OCI-LY7 (cell line): ENCODE measurements at regions not wholly inside any gene's neighbourhood (a gene's known extent, or its start where the extent isn't known, plus 50 kb on each side); places are given as distances from the start of the nearest gene placed in this dataset.

Experiments used
- BruUV-seq: library from RNA; stranded (reverse); fragments of 400-500 nt; replicated peaks from 2 replicates; lab custom pipeline; 2021; lab: Mats Ljungman, UMichigan
- CTCF ChIA-PET: fragments of 300-600 bp; sonication (Branson Sonifier 250); formaldehyde crosslinking; loops from one replicate; lab custom pipeline; 2022; ENCODE audit warnings: antibody characterized with exemption; ENCODE audit not compliant: unreplicated experiment; lab: Charles Lee
- POLR2A ChIA-PET: fragments of 300-600 bp; sonication (Branson Sonifier 250); formaldehyde crosslinking; loops from one replicate; lab custom pipeline; 2022; ENCODE audit warnings: antibody characterized with exemption; lab: Charles Lee
- DNase-seq: peaks from one replicate; pipeline ENCODE4 v3.0.0-alpha.2; 2015; ENCODE audit warnings: low spot score
- H2AFZ ChIP-seq: fragments of 200-600 bp; sonication (generic), shearing (Covaris generic); 2 replicates; pipeline ENCODE4 v1.6.1; 2014; ENCODE audit warnings: mild to moderate bottlenecking, antibody characterized with exemption, low read length, moderate library complexity
- H3K27ac ChIP-seq: fragments of 200-600 bp; sonication (generic); 2 replicates; pipeline ENCODE4 v1.5.1; 2014; ENCODE audit warnings: mixed run types, low read depth, mild to moderate bottlenecking, moderate library complexity, low read length, inconsistent platforms; ENCODE audit not compliant: poor library complexity, severe bottlenecking
- H3K36me3 ChIP-seq: fragments of 200-600 bp; sonication (generic); 2 replicates; pipeline ENCODE4 v1.6.1; 2014; ENCODE audit warnings: mild to moderate bottlenecking, antibody characterized with exemption, low read length, moderate library complexity, mixed read lengths; ENCODE audit not compliant: insufficient read depth
- H3K4me1 ChIP-seq: fragments of 200-600 bp; sonication (generic); 2 replicates; pipeline ENCODE4 v1.5.1; 2014; ENCODE audit warnings: mild to moderate bottlenecking, low read length; ENCODE audit not compliant: insufficient read depth, poor library complexity, severe bottlenecking
- H3K4me2 ChIP-seq: fragments of 200-600 bp; sonication (generic); 2 replicates; pipeline ENCODE4 v1.6.1; 2014; ENCODE audit warnings: mild to moderate bottlenecking, low read length
- H3K4me3 ChIP-seq: fragments of 200-600 bp; sonication (generic); 2 replicates; pipeline ENCODE4 v1.5.1; 2014; ENCODE audit warnings: mild to moderate bottlenecking, low read depth, low read length; ENCODE audit not compliant: poor library complexity, severe bottlenecking
- H3K79me2 ChIP-seq: fragments of 200-600 bp; sonication (generic); 2 replicates; pipeline ENCODE4 v1.6.1; 2016; ENCODE audit warnings: low read depth, mild to moderate bottlenecking, low read length, moderate library complexity, mixed read lengths; ENCODE audit not compliant: insufficient read depth
- H3K9me2 ChIP-seq: fragments of 200-600 bp; sonication (generic); 2 replicates; pipeline ENCODE4 v1.6.1; 2016; ENCODE audit warnings: mild to moderate bottlenecking, low read length, mixed read lengths; ENCODE audit not compliant: insufficient read depth
- H3K9me3 ChIP-seq: fragments of 200-600 bp; sonication (generic); 2 replicates; pipeline ENCODE4 v1.6.1; 2014; ENCODE audit warnings: mild to moderate bottlenecking, mixed run types, low read length, mixed read lengths
- H4K20me1 ChIP-seq: fragments of 200-600 bp; sonication (generic); 2 replicates; pipeline ENCODE4 v1.6.1; 2014; ENCODE audit warnings: mild to moderate bottlenecking, antibody characterized with exemption, low read length, moderate library complexity, mixed read lengths; ENCODE audit not compliant: insufficient read depth
- EZH2phosphoT487 ChIP-seq: fragments of 200-600 bp; sonication (generic); IDR thresholded peaks from 2 replicates; pipeline ENCODE4 v1.6.1; 2018; ENCODE audit warnings: low read depth, borderline replicate concordance, mild to moderate bottlenecking, mixed run types, antibody characterized with exemption, low read length, moderate library complexity, mixed read lengths
- intact Hi-C: fragments of 100-400 bp; cut with micrococcal nuclease; formaldehyde crosslinking; loops from one replicate; pipeline ENCODE4 v1.10.0; 2022; ENCODE audit not compliant: unreplicated experiment
- TF ChIP-seq, protein P1 (sequence below): fragments of 200-600 bp; sonication (generic); conservative IDR thresholded peaks from 2 replicates; pipeline ENCODE4 v1.5.1; 2014; ENCODE audit warnings: mild to moderate bottlenecking, antibody characterized with exemption, low read length, moderate library complexity, mixed read lengths

DNA sequence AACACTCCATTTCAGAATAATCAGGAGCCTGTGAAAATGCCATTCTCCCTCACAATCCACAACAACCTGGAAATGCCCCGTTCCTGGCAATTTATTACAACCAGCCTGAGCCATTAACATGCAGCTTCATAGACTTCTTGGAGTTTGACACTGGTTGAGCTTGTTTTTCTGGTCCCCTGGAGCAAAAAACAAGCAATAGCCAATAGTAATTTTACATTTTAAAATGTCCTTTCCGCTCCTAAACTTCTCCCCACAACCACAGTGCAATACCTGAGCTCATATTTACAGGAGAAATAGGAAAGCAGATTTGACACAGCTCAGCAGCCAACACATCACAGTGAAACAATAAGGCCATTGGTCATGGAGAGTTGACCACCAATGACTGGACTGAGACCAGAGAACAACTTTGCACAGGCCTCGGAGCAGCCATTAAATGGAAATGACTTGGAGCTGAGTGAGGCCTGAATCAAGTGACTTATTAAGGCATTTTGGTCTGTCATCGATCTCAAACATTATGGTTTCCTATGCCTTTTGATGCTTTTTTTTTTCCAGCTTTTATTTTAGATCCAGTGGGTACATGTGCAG is 73.0 kb downstream of the ENC1 start:
- Histone ChIP-seq H2AFZ (no peak overlapping the region), H3K4me3 (no peak overlapping the region)

DNA sequence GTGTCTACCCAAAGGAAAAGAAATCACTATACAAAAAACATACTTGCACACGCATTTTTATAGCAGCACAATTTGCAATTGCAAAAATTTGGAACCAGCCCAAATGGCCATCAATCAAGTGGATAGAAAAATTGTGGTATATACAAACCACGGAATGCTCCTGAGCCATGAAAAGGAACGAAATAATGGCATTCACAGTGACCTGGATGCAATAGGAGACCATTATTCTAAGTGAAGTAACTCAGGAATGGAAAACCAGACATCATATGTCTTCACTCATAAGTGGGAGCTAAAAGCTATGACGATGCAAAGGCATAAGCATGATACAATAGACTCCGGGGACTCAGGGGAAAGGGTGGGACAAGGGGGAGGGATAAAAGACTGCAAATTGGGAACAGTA is 78.4 kb downstream of the ENC1 start:
- no peaks in the 10 kb centered on the region for H3K36me3 ChIP-seq
- no peak overlapping the region for H2AFZ ChIP-seq
- CTCF ChIA-PET: no interaction called here
- peaks cover 9% of the 10 kb centered on the region for H3K4me1 ChIP-seq
- H3K27ac ChIP-seq: no peak overlapping the region
- no peaks in the 10 kb centered on the region for H3K9me2 ChIP-seq
- no peaks in the 10 kb centered on the region for H4K20me1 ChIP-seq
- TF ChIP-seq EZH2phosphoT487: no peak
- BruUV-seq: no TSS peak
- H3K4me2 ChIP-seq: no peak overlapping the region
- H3K79me2 ChIP-seq: no peaks in the 10 kb centered on the region
- H3K4me3 ChIP-seq: no peak overlapping the region
- intact Hi-C loops: no loop called here
- H3K9me3 ChIP-seq: no peaks in the 10 kb centered on the region
- DNase-seq: no peak
- POLR2A ChIA-PET: interaction anchor here (1.0 kb wide), 1 partner anchor 66 kb away, joined by 3 read pairs; no protein-coding TSS in a partner anchor

More for the DNA sequence above, 73.0 kb downstream of the ENC1 start:
- H3K4me1 ChIP-seq: no peaks in the 10 kb centered on the region
- intact Hi-C loops: no loop called here
- no peak for DNase-seq
- H3K9me2 ChIP-seq: no peaks in the 10 kb centered on the region
- no peaks in the 10 kb centered on the region for H3K79me2 ChIP-seq
- CTCF ChIA-PET: no interaction called here
- H3K4me2 ChIP-seq: no peak overlapping the region
- H3K27ac ChIP-seq: no peak overlapping the region
- no peaks in the 10 kb centered on the region for H4K20me1 ChIP-seq
- POLR2A ChIA-PET: interaction anchor here (0.6 to 1.7 kb wide), 4 partner anchors 35 to 1136 kb away, joined by 3 to 4 read pairs (median 3); no protein-coding TSS in a partner anchor
- H3K9me3 ChIP-seq: no peaks in the 10 kb centered on the region
- no peaks in the 10 kb centered on the region for H3K36me3 ChIP-seq
- BruUV-seq: no TSS peak
- TF ChIP-seq EZH2phosphoT487: no peak
- TF ChIP-seq, protein P1, sequence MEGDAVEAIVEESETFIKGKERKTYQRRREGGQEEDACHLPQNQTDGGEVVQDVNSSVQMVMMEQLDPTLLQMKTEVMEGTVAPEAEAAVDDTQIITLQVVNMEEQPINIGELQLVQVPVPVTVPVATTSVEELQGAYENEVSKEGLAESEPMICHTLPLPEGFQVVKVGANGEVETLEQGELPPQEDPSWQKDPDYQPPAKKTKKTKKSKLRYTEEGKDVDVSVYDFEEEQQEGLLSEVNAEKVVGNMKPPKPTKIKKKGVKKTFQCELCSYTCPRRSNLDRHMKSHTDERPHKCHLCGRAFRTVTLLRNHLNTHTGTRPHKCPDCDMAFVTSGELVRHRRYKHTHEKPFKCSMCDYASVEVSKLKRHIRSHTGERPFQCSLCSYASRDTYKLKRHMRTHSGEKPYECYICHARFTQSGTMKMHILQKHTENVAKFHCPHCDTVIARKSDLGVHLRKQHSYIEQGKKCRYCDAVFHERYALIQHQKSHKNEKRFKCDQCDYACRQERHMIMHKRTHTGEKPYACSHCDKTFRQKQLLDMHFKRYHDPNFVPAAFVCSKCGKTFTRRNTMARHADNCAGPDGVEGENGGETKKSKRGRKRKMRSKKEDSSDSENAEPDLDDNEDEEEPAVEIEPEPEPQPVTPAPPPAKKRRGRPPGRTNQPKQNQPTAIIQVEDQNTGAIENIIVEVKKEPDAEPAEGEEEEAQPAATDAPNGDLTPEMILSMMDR: no peak

DNA sequence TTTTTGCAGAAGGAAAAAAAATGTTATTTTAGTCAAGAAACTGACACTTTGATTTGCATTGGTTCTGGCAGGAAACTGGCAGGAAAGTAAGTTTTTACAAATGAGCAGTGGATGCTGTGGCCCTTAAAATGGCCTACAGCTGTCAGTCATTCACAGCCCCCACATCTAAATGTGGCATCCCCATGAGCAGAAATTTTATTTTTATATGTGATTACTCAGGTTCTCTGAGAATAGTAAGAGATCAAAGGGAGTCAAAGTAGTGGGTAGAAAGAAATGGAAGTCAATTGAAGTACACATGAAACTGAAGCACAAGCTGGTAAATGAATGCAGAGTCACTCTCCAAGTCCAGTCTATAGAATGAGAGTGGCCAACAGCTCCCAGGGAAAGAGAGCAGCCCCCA is 80.3 kb downstream of the ENC1 start:
- POLR2A ChIA-PET: interaction anchor here (0.7 kb wide), 1 partner anchor 78 kb away, joined by 3 read pairs; no protein-coding TSS in a partner anchor
- Histone ChIP-seq H3K79me2 (no peaks in the 10 kb centered on the region), H2AFZ (no peak overlapping the region), H3K36me3 (no peaks in the 10 kb centered on the region), H3K4me1 (peaks cover 9% of the 10 kb centered on the region), H3K4me3 (no peak overlapping the region), H4K20me1 (no peaks in the 10 kb centered on the region), H3K9me2 (no peaks in the 10 kb centered on the region), H3K9me3 (no peaks in the 10 kb centered on the region), H3K4me2 (no peak overlapping the region), H3K27ac (no peak overlapping the region)
- TF ChIP-seq EZH2phosphoT487: no peak
- TF ChIP-seq, protein P1: no peak
- intact Hi-C loops: no loop called here
- CTCF ChIA-PET: no interaction called here
- no TSS peak for BruUV-seq
- no peak for DNase-seq
